DMS53 treated with DMSO at 0.1 percent for 48 hours (cell line): ENCODE measurements at regions not wholly inside any gene's neighbourhood (a gene's known extent, or its start where the extent isn't known, plus 50 kb on each side); places are given as distances from the start of the nearest gene placed in this dataset.

Source experiments
- DNase-seq: peaks from one replicate; lab custom pipeline; 2025; ENCODE audit not compliant: unreplicated experiment; lab: John Stamatoyannopoulos, UW

DNA sequence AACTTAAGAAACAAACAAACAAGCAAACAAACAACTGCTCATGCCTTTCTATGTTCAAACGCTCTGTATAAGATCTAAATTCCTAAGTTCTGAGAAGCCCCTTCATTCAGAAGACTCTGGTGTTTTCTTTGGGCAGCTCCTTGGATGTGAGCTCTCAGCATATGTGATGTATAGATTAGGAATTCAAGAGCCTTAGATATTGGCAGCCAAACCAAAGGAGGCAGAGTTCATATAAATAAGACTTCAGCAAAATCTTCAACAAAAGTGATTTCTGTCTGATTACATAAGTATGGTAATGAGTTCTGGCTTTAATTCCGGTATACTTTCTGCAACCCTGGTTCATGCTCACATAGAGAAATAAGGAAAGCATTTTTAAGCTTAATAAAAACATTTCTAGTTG lies 145.6 kb downstream of the DYRK2 start:
- no peak for DNase-seq

DNA sequence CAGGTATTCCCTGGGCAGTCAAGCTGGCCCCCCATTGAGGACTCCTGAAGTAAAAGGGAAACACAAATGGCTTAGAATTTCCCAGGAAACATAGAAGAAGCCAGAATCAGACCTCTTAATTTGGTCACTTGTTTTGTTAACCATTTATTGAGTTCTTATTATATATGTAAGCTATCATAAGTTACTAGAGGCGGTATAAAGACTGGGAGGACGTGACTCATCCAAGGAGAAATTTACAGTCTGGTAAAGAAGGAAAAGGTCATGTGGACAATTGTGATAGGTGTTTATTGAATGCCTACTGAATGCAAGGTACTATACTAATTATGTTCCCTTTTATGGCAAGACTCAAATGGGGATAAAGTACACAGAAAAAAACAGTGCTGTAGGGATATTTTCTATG lies 146.7 kb downstream of the DYRK2 start:
- no peak for DNase-seq

DNA sequence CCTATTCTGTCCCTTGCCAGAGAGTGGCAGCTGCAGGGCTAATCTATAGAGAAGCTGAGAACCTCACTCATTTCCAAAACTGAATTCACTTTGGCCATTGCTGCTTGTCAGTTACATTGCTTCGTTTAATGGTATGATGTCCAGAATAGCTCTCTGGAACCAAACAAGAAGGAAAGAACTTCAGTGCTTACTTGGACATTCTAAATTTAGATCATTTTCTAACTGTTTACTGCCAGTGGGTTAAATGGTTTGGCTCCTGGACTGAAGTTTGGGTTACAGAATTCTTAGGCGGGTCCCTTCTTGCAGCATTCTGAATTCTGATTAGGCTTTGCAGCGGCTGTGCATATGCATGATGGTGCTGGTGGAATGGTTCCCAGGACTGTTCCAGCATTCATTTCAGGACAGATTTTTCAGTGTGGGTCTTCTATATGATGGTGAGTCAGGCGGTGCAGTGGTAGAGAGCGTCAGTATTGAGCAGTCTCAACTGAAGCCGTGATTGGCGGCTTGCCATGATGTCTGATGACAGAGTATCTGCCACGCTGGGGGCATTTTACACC lies 148.7 kb downstream of the DYRK2 start:
- DNase-seq = no peak

DNA sequence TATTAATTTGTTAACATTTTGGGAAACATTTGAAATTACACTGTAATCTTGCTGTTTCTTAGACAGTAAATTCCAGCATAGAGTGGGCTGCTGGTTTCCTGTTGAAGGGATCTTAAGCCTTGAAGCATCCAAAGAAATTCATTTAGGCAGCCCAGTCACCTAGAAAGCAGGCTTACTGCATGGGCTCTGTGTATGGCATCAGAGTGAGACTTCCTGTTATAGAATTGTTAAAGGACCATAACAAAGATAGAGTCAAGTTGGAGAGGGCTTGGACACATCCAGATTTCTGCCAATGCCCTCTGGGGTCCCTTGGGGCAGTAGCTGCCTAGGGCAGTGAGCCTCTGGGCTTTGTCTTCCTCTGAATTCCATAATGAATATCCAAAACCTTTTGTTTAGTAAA lies 149.2 kb downstream of the DYRK2 start:
- DNase-seq = no peak

DNA sequence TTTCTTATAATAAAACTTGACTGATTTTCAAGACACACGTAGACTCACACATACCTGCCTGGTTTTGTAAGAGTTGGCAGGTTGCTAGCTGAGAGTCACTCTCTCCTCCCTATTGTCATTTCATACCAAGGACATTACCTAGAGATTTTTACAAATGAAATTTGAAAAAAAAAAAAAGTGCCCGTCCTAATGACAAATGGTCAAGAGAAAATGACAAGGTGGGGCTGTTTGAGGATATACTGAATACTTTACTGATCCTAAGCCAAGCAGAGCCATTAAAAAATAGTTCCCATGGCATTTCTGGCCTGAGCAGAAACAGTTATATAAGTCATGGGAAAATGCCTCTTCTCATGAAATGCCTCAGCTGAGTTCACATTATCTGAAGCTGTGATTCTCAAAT lies 150.2 kb downstream of the DYRK2 start:
- DNase-seq = no peak

DNA sequence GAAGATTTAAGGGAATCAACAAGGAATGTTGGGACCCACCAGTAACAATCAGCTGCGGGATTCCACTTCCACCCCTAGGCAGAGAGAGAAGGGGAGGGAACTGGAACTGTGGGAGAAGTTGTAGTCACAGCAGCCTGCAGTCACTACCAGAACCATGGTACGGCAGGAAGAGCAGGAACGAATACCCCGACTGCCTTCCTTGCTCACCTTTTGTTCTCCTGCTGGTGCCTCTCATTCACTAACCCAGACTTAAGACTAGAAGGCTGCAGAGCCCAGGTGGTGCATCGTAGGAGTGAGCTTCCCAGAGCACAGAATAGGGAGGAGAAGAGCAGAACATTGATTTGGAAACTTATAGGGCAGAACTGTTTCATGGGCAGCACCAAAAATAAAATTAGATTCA lies 154.2 kb downstream of the DYRK2 start:
- DNase-seq = no peak

DNA sequence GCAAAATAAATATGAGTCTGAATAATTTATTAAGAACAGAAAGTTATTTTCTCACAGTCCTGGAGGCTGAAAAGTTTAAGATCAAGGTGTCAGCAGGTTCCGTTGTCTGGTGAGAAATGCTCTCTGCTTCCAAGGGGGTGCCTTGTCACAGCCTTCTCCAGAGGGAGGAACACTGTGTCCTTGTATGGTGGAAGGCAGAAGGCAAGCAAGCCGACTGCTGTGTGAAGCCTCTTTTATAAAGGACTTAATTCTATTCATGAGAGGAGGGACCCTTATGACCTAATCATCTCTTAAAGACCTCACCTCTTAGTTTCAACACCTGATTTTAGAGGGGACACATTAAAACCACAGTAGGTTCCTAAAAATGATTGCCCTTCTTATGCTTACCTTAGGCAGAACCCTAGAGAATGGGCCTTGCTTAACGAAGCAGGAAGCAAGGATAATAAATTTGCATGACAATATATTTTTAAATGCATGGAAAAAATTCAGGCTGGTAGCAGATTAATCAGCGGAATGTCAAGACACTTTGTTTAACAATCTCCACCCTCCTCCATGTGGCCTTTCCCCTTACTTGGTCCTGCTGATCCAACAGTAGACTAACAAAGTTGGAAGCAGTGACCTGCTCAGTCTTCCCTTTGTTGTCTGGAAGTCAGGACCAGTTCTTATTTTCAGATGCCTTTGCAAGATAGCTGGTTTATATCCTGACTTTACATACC lies 154.9 kb downstream of the DYRK2 start:
- no peak for DNase-seq

DNA sequence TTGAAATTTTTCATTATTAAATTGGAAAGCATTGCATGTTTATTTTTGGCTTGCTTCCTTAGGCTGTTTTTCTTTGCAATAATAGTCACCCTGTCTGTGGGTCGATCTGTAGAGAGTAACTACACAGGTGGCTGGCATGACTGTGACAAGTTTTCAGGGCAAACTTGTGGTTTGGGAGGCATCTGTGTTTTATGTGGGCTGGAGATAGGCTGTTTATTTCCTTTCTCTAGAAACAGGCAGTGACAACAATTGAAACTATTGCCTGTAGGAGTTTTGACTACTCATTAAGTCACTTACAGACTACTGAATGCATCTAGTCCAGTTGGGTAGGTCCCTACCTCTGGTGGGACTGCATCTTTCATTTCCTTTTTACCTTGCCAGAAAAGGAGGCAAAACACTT lies 155.6 kb downstream of the DYRK2 start:
- DNase-seq = no peak

DNA sequence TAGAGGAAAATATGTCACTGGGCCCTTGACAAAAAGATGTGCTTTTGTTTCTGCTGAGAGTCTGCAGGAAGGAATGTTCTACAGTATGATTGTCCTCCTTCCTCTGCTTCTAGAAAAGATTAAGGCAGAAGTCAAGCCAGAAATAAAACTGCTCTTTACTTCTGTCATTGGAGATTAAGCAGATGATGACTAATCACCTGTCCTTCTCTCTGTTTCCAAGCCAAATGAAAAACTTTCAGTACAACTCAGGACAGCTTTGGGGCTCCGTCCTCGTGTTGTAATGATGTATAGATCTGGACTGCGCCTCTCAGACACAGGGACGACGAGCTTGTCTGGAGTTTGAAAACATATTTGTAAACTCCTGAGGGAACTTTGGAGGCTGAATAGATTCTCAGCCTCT lies 159.3 kb downstream of the DYRK2 start:
- DNase-seq = no peak

DNA sequence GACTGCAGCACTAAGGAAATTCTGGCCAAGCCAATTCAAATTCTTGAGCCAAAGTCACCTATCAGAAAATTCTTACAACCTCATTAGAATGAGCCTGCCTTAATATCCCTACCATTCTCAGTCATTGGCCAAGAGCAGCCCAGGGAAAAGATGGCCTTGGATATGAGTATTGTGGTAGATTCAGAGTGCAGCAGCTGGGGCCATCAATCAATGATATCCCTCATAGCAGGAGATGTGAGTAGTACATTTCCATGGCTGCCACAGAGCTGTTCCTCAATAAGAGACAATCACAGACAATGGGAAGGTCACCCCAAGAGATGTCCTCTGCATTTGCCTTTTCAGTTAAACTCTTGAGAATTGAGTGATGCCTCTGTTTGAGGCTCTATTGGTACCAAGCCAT lies 161.6 kb downstream of the DYRK2 start:
- no peak for DNase-seq

DNA sequence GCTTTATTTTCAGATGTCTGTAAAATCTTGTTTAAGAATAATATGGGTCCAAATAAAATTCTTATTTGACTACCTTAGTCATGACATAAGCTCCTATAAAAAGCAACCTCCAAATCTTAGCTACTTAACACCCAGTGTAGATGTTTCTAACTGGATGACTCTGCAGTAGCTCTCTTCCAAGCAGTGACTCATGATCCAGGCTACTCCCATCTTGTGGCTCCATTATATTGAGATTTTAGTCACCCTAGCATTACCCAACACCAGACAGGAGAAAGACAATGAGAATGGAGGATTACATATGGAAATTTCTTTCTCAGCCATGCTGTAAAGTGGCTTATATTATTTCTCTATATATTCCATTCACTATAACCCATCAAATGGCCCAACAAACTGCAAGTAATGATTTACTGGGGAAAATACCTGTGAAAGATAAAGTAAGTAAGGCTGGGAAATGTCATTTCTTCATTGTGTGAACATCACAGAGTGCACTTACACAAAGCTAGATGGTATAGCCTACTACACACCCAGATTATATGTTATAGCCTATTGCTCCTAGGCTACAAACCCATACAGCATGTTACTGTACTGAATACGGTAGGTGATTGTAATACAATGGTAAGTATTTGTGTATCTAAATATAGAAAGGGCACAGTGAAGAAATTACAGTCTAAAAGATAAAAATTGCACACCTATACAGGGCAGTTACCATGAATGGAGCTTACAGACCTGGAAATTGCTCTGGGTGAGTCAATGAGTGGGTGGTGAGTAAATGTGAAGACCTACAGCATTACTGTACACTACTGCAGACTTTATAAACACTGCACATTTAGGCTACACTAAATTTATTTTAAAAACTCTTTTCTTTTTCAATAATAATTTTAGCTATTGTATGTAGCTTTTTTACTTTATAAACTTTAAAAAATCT lies 163.2 kb downstream of the DYRK2 start:
- no peak for DNase-seq

DNA sequence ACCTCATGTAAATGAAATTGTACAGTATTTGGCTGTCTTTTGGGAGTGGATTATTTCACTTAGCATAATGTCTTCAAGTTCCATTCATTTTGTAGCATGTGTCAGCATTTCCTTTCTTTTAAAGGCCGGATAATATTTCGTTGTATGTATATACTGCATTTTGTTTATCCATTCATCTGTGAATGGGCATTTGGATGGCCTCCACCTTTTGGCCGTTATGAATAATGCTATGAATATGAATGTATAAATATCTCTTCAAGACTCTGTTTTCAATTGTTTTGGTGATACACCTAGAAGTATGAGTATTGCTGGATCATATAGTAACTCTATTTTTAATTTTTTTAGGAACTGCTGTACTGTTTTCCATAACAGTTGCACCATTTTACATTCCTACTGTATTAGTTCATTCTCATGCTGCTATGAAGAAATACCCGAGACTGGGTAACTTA lies 164.9 kb downstream of the DYRK2 start:
- no peak for DNase-seq

DNA sequence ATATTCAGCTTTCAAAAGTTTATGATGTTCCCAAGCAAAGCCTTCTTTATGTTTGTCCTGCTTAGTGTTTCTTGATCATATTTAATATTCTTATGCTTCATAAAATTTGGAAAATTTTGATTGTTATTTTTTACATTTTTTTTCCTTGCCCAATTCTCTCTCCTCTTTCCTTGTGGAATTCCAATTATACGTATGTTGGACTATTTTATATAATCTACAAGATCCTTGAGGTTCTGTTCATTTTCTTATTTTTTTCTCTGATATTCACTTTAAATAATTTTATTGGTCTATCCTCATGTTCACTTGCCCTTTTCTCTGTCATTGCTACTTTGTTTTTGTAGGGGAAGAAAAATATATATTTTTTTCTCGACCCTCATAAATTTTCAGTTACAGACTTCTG lies 167.7 kb downstream of the DYRK2 start:
- DNase-seq = no peak

DNA sequence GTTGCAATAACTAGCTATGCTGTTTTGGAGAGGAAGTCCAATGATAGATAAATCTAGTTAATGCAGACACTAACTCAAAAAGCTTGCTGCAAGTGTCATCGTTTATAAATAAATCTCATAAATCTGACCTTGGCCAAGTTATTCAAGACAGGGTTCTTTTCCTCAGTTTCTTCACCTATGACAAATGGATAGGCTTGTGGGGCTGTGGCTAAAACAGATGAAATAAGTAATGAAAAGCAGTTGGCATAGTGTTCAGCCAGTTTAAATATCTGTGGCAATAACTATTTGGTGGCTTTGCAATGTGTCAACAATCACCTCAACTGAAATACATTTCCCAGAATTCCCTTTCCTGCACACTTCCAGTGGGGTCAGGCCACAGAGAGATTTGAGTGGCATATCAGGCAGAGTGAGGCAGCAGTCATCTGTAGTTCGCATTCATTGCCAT lies 169.9 kb downstream of the DYRK2 start:
- DNase-seq = no peak

DNA sequence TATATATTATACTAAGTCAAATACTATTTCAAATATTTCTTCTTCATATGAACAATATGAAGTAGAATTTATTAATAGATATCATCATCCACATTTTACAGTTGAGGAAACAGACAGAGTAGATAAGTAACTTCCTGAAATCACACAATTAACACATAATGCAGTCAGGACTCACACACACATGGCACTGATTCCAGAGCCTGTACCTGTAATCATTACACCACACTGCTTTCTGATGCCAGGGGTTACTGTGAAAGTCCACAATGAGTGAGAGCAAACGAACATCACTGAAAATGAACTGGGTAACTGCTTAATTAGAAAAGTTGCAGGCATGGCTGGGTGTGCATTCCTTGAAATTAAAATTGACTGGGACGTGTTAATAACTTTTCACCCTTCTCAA lies 169.3 kb upstream of the IFNG-AS1 start:
- no peak for DNase-seq

DNA sequence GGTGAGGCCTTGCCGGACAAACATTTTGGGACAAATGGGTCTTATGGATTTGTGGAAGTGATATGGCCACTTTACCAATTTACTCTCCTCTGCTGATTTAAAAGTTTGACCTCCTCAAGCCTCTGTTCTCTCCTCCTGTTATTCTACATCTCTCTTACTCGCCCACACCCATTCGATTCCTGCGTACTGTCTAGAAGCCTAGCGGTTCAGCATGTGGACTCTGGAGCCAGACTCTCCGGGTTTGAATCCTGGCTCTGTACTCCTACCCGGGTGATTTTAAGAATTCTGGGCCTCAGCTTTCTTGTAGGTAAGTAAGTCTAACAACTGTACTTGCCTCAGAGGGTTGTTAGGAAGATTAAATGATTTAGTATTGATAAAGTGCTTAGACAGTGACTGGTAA lies 168.6 kb upstream of the IFNG-AS1 start:
- DNase-seq = no peak

DNA sequence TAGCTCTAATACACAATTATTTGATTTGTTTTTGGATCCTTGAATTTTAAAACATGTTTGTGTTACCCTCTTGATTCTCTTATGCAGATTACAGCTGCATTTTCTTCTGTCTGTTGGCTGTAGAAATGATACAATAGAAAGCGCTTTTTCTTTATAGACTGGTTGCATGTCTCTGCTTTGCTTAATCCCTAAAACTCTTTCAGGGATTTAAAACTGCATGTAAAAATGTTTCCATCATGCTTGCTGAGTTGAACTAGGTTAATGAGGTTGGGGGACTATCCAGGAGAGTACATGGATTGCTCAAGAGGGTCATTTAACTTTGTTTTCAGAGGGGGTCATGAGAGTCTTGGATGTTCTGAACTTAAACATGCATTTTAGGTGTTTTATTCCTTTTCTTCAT lies 166.4 kb upstream of the IFNG-AS1 start:
- DNase-seq = no peak

DNA sequence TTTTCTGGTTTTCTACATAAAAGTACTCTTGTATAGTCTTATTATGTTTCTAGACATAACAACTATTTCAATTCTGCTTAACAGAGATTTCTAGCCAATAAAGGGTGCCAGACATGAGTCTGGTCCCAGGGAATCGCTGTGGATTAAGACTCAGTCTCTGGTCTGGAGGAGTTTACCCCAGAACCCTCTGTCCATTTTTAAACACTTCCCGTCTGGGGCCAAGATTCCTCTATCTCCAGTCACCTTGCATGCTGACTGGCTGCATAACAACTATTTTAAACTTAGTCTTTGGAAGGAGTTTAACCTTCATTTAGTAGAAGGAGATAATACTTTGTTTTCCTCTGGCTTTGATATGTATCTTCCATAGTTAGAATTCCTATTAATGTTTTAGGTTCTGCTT lies 163.1 kb upstream of the IFNG-AS1 start:
- DNase-seq = no peak

DNA sequence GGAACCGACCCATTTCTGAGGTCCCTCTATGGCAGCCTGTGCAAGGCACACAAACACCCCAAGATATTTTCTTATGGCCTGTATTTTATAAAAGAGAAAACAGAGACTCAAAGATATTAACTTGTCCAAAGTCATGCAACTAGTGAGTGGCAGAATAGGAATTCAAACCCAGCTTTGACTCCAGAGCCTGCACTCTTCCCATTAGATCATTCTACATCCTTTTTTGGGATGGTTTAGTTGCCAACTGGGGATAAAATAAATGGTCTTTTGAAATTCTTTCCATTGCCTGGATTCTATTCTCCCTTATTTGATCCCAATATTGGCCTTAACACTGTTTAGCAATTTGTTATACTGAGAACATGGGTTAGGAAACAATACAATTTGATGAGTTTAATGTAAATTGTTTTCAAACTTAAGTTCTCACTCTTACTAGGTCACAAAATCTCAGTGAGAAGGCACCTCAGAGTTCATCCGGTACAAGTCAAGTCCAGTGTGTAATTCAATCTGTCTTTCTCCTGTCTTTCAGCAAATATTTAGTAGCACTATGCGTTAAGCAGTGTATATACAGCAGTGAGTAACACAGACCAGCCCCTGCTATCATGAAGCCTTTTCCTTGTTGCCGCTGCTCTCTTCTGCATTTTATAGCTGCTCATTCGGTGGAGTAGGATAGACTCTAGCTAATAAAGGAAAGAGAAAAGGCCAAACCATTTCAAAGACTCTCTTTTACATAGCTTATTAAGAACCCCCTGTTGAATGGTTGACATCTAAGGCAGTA lies 162.1 kb upstream of the IFNG-AS1 start:
- peak; percentile 48 for DNase-seq

DNA sequence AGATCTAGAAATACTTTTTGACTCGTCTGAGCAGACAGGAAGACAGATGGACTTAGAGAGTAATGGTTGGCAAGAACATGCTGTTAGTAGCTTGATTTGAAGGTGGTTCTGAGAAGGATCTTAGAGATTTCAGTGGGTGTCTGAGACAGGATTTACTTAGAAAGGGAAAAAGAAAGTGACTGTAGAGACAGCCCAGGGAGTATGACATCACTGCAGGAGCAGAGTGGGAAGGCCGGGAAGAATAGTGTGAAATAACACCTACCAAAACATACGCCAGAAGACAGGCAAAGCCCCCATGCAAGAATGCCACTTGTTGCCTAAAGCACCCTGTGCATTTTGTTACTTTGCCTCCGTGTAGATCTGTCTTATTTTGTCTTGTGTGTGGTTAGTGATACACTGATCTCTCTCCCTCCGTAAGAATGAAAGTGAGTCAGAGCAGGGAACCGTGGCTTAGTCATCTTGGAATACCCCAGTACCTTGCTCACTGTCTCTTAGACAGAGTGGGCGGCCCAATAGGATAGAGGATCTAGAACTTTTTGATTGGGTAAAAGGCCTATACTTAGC lies 161.3 kb upstream of the IFNG-AS1 start:
- peak; percentile 46 for DNase-seq

DNA sequence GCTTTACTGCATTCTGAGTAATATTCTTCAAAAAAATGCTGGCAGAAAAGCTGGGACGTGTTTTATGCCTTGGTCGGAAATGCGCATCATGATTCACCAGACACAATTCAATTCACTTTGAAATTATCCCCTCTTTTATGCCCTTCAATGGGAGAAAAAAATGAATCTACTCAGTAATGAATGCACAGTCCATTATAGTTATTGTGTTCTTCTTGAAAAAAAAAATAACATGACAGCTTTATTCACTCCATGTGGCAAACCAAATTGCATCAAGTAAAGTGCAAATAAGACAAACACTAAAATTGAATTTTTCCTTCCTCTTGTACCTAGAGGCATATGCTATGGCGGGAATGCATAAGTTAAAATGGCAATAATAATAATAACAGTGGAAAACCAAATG lies 159.4 kb upstream of the IFNG-AS1 start:
- no peak for DNase-seq
